GM12873 (cell line): ENCODE measurements at regions not wholly inside any gene's neighbourhood (a gene's known extent, or its start where the extent isn't known, plus 50 kb on each side); places are given as distances from the start of the nearest gene placed in this dataset.

Source experiments
- CTCF ChIP-seq: IDR thresholded peaks from 2 replicates; pipeline ENCODE4 v1.5.1; 2012; ENCODE audit warnings: low read depth, mild to moderate bottlenecking, moderate library complexity, low read length, control low read depth; ENCODE audit not compliant: insufficient read depth; ENCODE audit errors: missing control alignments

GRCh38 chr5:54795284-54795683 lies 190.1 kb downstream of the ESM1 start:
- no peak for TF ChIP-seq CTCF

- TF ChIP-seq CTCF, result no peak
These were observed 191.0 kb downstream of the ESM1 start for GRCh38 chr5:54794135-54794975.

DNA sequence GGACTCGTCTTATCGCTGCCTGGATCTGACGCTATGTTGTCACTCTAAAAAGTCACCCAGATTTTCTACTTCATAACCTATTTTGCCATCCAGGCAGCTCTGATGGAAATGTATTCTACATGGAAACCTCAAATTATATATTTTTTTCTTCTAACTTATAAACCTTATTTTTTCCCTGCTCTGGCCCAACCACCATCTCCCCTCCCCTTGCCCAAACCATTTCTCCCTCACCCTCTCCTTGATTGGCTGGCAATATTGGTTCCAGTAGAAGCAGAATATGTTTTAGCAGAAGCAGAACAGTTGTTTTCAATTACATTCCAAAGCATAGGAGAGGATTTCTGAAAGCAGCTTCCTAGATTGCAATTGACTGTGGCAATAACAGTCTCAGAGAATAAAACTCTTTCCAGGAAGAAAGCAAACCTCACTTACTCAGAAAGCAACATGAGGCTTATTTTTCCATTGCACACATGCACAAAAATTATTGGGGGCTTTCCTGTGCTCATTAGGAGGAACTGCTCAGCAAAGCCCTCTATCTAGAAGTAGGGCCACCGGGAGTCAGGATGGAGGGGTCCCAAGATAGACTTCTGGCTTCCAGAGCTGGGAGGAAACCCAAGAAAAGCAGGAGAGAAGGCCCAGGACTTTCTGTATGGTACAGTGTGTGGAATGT lies 191.8 kb downstream of the ESM1 start:
- TF ChIP-seq CTCF, result no peak

- TF ChIP-seq CTCF, result no peak
These were observed 192.6 kb downstream of the ESM1 start for GRCh38 chr5:54792611-54793404.

GRCh38 chr5:54785729-54786591 lies 199.4 kb downstream of the ESM1 start:
- no peak for TF ChIP-seq CTCF

DNA sequence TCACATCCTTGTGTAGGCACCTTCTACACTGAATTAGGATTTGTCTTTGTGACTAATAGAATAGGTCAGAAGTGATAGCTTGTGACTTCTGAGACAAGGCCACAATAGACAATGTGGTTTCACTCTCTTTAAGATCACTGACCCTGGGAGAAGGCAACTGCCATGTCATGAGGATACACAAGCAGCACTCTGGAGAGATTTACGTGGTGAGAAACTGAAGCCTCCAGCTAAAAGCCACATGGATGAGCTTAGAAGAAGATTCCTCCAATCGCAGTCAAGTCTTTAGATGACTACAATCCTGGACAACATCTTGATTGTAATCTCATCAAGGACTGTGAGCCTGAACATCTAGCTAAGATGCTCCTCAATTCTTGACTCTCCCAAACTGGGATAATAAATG lies 206.6 kb downstream of the ESM1 start:
- TF ChIP-seq CTCF, result no peak
